WTC11 (cell line): ENCODE measurements at regions not wholly inside any gene's neighbourhood (a gene's known extent, or its start where the extent isn't known, plus 50 kb on each side); places are given as distances from the start of the nearest gene placed in this dataset.
"Not testable (repeated sequence)": the region's sequence is repeated elsewhere in the genome, so short reads cannot be mapped to it uniquely, and the experiment has no call there.

Experiments used
- ATAC-seq: fragments of 200-7000 bp; cut with Tn5 transposase; 2 replicates; pipeline ENCODE4 v1.10.0; 2021; ENCODE audit warnings: mild to moderate bottlenecking, moderate library complexity
- CTCF ChIA-PET: fragments of 300-600 bp; sonication (Branson Sonifier 250); formaldehyde crosslinking; loops from one replicate; lab custom pipeline; 2021; ENCODE audit warnings: antibody characterized with exemption; lab: Charles Lee
- POLR2A ChIA-PET: fragments of 350-600 bp; sonication (Branson Sonifier 250); formaldehyde crosslinking; loops from one replicate; lab custom pipeline; 2021; ENCODE audit warnings: antibody characterized with exemption; lab: Charles Lee
- DNase-seq: peaks from one replicate; pipeline ENCODE4 v3.0.0; 2021; ENCODE audit warnings: low spot score
- H3K27ac Mint-ChIP-seq: 2 replicates; pipeline ENCODE4 v1.8.0; 2021; ENCODE audit warnings: mixed read lengths
- H3K27me3 Mint-ChIP-seq: 2 replicates; pipeline ENCODE4 v1.8.0; 2021; ENCODE audit warnings: low read depth, mild to moderate bottlenecking, moderate library complexity, mixed read lengths
- H3K36me3 Mint-ChIP-seq: 2 replicates; pipeline ENCODE4 v1.8.0; 2021; ENCODE audit warnings: mixed read lengths
- H3K4me1 Mint-ChIP-seq: 2 replicates; pipeline ENCODE4 v1.8.0; 2022; ENCODE audit warnings: mixed read lengths
- H3K4me3 Mint-ChIP-seq: 2 replicates; pipeline ENCODE4 v1.8.0; 2021; ENCODE audit warnings: mild to moderate bottlenecking, moderate library complexity, mixed read lengths
- H3K9me3 Mint-ChIP-seq: 2 replicates; pipeline ENCODE4 v1.8.0; 2021; ENCODE audit warnings: mixed read lengths
- ATF3 ChIP-seq: sonication (generic); formaldehyde crosslinking; conservative IDR thresholded peaks from 2 replicates; pipeline ENCODE4 v1.8.1; 2022; ENCODE audit warnings: mild to moderate bottlenecking, missing genetic modification reagents
- CBFB ChIP-seq: sonication (generic); formaldehyde crosslinking; IDR thresholded peaks from 2 replicates; pipeline ENCODE4 v1.8.1; 2022; ENCODE audit warnings: mild to moderate bottlenecking, low read depth, missing genetic modification reagents
- CREB1 ChIP-seq: sonication (generic); formaldehyde crosslinking; IDR thresholded peaks from 2 replicates; pipeline ENCODE4 v1.8.0; 2023; ENCODE audit warnings: mild to moderate bottlenecking, missing genetic modification reagents
- CREM ChIP-seq: sonication (generic); formaldehyde crosslinking; IDR thresholded peaks from 2 replicates; pipeline ENCODE4 v1.8.1; 2022; ENCODE audit warnings: mild to moderate bottlenecking, missing genetic modification reagents, moderate library complexity
- EMX1 ChIP-seq: fragments of 250-450 bp; sonication (Bioruptor Pico); IDR thresholded peaks from 2 replicates; pipeline ENCODE4 v1.8.0; 2021; ENCODE audit warnings: mild to moderate bottlenecking
- ESRRA ChIP-seq: sonication (generic); formaldehyde crosslinking; IDR thresholded peaks from 2 replicates; pipeline ENCODE4 v1.8.1; 2022; ENCODE audit warnings: mild to moderate bottlenecking, missing genetic modification reagents, borderline replicate concordance
- FOXP1 ChIP-seq: sonication (generic); formaldehyde crosslinking; IDR thresholded peaks from 2 replicates; pipeline ENCODE4 v1.8.0; 2022; ENCODE audit warnings: missing genetic modification reagents, mild to moderate bottlenecking, moderate library complexity, borderline replicate concordance
- GRHL2 ChIP-seq: fragments of 250-450 bp; sonication (Bioruptor Pico); IDR thresholded peaks from 2 replicates; pipeline ENCODE4 v1.8.0; 2022; ENCODE audit warnings: mild to moderate bottlenecking, moderate library complexity; ENCODE audit not compliant: insufficient replicate concordance, severe bottlenecking
- HMGA2 ChIP-seq: fragments of 250-450 bp; sonication (Bioruptor Pico); IDR thresholded peaks from 2 replicates; pipeline ENCODE4 v1.4.0; 2021; ENCODE audit warnings: mild to moderate bottlenecking, moderate library complexity
- IRF1 ChIP-seq: sonication (generic); formaldehyde crosslinking; IDR thresholded peaks from 2 replicates; pipeline ENCODE4 v1.8.0; 2023; ENCODE audit warnings: missing genetic modification reagents
- IRF2 ChIP-seq: sonication (generic); formaldehyde crosslinking; IDR thresholded peaks from 2 replicates; pipeline ENCODE4 v1.8.0; 2022; ENCODE audit warnings: low read depth, missing genetic modification reagents, borderline replicate concordance
- NFE2L1 ChIP-seq: sonication (generic); formaldehyde crosslinking; IDR thresholded peaks from 2 replicates; pipeline ENCODE4 v1.8.1; 2023; ENCODE audit warnings: missing genetic modification reagents
- NR3C1 ChIP-seq: sonication (generic); formaldehyde crosslinking; conservative IDR thresholded peaks from 2 replicates; pipeline ENCODE4 v1.8.1; 2023; ENCODE audit warnings: low read depth, mild to moderate bottlenecking, missing genetic modification reagents
- PRRX2 ChIP-seq: fragments of 250-450 bp; sonication (Bioruptor Pico); IDR thresholded peaks from 2 replicates; pipeline ENCODE4 v1.8.0; 2021; ENCODE audit warnings: mild to moderate bottlenecking
- TCF7 ChIP-seq: sonication (generic); formaldehyde crosslinking; IDR thresholded peaks from 2 replicates; pipeline ENCODE4 v1.8.0; 2022; ENCODE audit warnings: mild to moderate bottlenecking, low read depth, missing genetic modification reagents, moderate library complexity
- TEAD4 ChIP-seq: sonication (generic); formaldehyde crosslinking; IDR thresholded peaks from 2 replicates; pipeline ENCODE4 v1.8.0; 2022; ENCODE audit warnings: mild to moderate bottlenecking, missing genetic modification reagents
- ZBTB43 ChIP-seq: sonication (generic); formaldehyde crosslinking; IDR thresholded peaks from 2 replicates; pipeline ENCODE4 v1.8.1; 2023; ENCODE audit warnings: mild to moderate bottlenecking, missing genetic modification reagents
- ZMAT4 ChIP-seq: fragments of 250-450 bp; sonication (Bioruptor Pico); IDR thresholded peaks from 2 replicates; pipeline ENCODE4 v1.9.0; 2021; ENCODE audit warnings: mild to moderate bottlenecking
- ZNF281 ChIP-seq: sonication (generic); formaldehyde crosslinking; IDR thresholded peaks from 2 replicates; pipeline ENCODE4 v1.8.0; 2023; ENCODE audit warnings: mild to moderate bottlenecking, missing genetic modification reagents
- ZNF396 ChIP-seq: fragments of 250-450 bp; sonication (Bioruptor Pico); IDR thresholded peaks from 2 replicates; pipeline ENCODE4 v1.8.0; 2021; ENCODE audit warnings: mild to moderate bottlenecking, moderate library complexity, borderline replicate concordance
- ZNF423 ChIP-seq: fragments of 250-450 bp; sonication (Bioruptor Pico); IDR thresholded peaks from 2 replicates; pipeline ENCODE4 v2.1.2; 2022; ENCODE audit warnings: mild to moderate bottlenecking, moderate library complexity
- ZNF512 ChIP-seq: sonication (generic); formaldehyde crosslinking; IDR thresholded peaks from 2 replicates; pipeline ENCODE4 v1.8.1; 2022; ENCODE audit warnings: missing genetic modification reagents, borderline replicate concordance
- ZNF671 ChIP-seq: fragments of 250-450 bp; sonication (Bioruptor Pico); IDR thresholded peaks from 2 replicates; pipeline ENCODE4 v1.8.0; 2021; ENCODE audit warnings: mild to moderate bottlenecking

- CTCF ChIA-PET, POLR2A ChIA-PET, DNase-seq, H3K4me3 Mint-ChIP-seq, H3K27ac Mint-ChIP-seq, H3K27me3 Mint-ChIP-seq, ATAC-seq, H3K36me3 Mint-ChIP-seq: not testable (repeated sequence)
- Mint-ChIP-seq H3K4me1 (peaks cover 17% of the 10 kb centered on the region), H3K9me3 (peaks cover 27% of the 10 kb centered on the region)
These were observed 1662.2 kb upstream of the CELF4 start for GRCh38 chr18:39227769-39228168.

GRCh38 chr18:39225373-39225772 is 1659.8 kb upstream of the CELF4 start:
- POLR2A ChIA-PET = no interaction called here
- no peaks in the 10 kb centered on the region for H3K27me3 Mint-ChIP-seq
- peaks cover 5% of the 10 kb centered on the region; the same call in 1 of the 2 replicates for H3K36me3 Mint-ChIP-seq
- ATAC-seq (no peak), DNase-seq (no peak)
- TF ChIP-seq ZNF512 (CRISPR knock-in tag) (no peak), EMX1 (no peak), ESRRA (CRISPR knock-in tag) (no peak), ZMAT4 (CRISPR knock-in tag) (no peak)
- H3K4me3 Mint-ChIP-seq = no peak overlapping the region
- H3K27ac Mint-ChIP-seq = no peak overlapping the region
- peaks cover 10% of the 10 kb centered on the region for H3K4me1 Mint-ChIP-seq
- peaks cover 22% of the 10 kb centered on the region for H3K9me3 Mint-ChIP-seq
- CTCF ChIA-PET = no interaction called here

- no peak for ATAC-seq
- POLR2A ChIA-PET = no interaction called here
- H3K4me1 Mint-ChIP-seq = peaks cover 5% of the 10 kb centered on the region
- TF ChIP-seq FOXP1 (no peak), NR3C1 (CRISPR knock-in tag) (no peak), HMGA2 (CRISPR knock-in tag) (no peak), ZBTB43 (CRISPR knock-in tag) (no peak), ZMAT4 (CRISPR knock-in tag) (no peak), ZNF281 (no peak), ATF3 (CRISPR knock-in tag) (no peak), TEAD4 (CRISPR knock-in tag) (no peak), CREB1 (CRISPR knock-in tag) (no peak), CBFB (no peak), CREM (no peak), IRF2 (no peak), TCF7 (CRISPR knock-in tag) (no peak), PRRX2 (no peak), ZNF671 (CRISPR knock-in tag) (no peak), IRF1 (CRISPR knock-in tag) (no peak), ZNF396 (CRISPR knock-in tag) (no peak), ZNF423 (no peak), GRHL2 (CRISPR knock-in tag) (no peak), NFE2L1 (CRISPR knock-in tag) (no peak)
- TF ChIP-seq, all 79 proteins: peak for 0
- CTCF ChIA-PET = no interaction called here
- no peak overlapping the region for H3K27ac Mint-ChIP-seq
- no peaks in the 10 kb centered on the region for H3K27me3 Mint-ChIP-seq
- peaks cover 5% of the 10 kb centered on the region; the same call in 1 of the 2 replicates for H3K36me3 Mint-ChIP-seq
- no peak for DNase-seq
- H3K9me3 Mint-ChIP-seq = peaks cover 13% of the 10 kb centered on the region
- no peak overlapping the region for H3K4me3 Mint-ChIP-seq
These were observed 1657.7 kb upstream of the CELF4 start for GRCh38 chr18:39223283-39223682.
